SHP77 treated with DMSO at 0.1 percent for 48 hours (cell line): ENCODE measurements at regions not wholly inside any gene's neighbourhood (a gene's known extent, or its start where the extent isn't known, plus 50 kb on each side); places are given as distances from the start of the nearest gene placed in this dataset.
"Not testable (repeated sequence)": the region's sequence is repeated elsewhere in the genome, so short reads cannot be mapped to it uniquely, and the experiment has no call there.

Source experiments
- DNase-seq: peaks from one replicate; lab custom pipeline; 2025; lab: John Stamatoyannopoulos, UW

DNA sequence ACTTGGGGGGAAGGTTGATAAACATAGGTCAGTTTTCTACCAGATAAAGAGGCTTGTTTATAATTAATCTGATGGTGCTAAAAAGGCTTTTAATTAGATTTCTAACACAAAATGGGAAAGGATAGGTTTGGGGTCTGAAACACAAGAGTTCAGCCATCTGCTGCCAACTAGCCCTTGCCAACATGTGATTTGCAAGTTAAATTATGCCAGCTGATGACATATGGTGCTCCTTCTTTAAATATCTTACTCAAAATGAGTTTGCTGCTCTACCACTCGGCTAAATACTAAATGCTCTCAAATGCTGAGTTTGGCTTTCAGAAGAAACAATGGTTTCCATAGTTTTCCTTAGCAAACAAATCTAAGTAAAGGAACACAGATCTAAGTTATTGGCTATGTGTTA is 557.8 kb upstream of the CCDC54 start:
- no peak for DNase-seq

DNA sequence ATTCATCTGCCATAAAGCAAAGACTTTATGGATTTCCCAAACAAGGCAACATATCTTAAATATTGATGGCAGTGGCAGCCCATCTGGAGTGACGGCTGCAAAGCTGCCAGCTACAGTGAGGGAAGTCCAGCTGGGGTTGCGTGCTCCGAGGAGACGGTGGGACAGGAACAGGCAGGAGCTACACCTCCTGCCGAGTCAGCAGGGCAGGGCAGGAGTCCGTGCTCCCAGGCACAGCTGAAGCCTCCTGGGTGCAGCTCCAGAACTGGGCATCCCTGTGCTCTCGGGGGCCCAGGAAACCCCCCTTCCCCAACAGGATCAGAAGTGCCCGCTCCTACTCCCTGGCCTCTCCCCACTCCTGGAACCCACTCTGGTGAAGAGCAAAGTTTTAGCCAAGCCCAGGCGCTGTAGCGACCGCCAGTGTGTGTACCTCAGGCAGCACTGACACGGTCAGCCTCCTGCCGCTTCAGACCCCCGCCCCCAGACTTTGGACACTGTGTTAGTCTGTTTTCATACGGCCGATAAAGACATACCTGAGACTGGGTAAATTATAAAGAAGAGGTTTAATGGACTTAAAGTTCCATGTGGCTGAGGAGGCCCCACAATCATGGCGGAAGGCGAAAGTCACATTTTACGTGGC is 556.4 kb upstream of the CCDC54 start:
- DNase-seq, result no peak

DNA sequence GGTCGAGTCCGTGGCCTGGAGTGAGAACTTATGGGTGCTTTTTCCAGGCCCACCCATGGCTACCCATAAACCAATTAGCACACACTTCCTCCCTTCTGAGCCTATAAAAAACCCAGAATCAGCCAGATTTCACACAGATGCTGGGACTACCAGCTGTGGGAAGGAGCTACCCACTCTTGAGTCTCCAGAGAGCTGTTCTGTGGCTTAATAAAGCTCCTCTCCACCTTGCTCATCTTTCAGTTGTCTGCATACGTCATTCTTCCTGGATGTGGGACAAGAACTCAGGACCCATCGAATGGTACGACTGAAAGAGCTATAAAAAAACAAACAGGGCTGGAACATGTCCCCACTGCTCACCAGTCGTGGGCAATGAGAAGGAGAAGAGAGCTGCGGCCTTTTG is 555.4 kb upstream of the CCDC54 start:
- no peak for DNase-seq

GRCh38 chr3:106822204-106822603 is 555.0 kb upstream of the CCDC54 start:
- no peak for DNase-seq

GRCh38 chr3:106823701-106824100 is 553.5 kb upstream of the CCDC54 start:
- DNase-seq, result no peak

DNA sequence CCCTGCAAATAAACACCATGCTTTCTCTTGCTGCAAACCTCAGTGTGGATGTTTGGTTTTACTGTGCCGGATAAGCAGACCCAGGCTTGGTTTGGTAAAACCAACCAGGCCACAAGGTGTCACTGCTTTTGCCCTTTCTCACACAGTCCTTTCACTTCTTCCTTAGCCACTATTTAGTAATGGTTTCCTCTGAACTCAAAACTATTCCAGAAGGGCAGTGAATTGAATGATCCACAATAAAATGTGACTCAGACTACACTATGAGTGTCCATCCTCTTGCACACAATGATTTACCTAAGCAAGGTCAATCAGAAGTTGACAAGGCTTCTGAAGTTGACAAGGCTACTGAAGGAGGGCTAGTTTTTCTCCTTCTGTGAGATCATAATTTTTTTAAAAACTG is 552.4 kb upstream of the CCDC54 start:
- no peak for DNase-seq

GRCh38 chr3:106825962-106826605 is 551.2 kb upstream of the CCDC54 start:
- DNase-seq, result no peak

DNA sequence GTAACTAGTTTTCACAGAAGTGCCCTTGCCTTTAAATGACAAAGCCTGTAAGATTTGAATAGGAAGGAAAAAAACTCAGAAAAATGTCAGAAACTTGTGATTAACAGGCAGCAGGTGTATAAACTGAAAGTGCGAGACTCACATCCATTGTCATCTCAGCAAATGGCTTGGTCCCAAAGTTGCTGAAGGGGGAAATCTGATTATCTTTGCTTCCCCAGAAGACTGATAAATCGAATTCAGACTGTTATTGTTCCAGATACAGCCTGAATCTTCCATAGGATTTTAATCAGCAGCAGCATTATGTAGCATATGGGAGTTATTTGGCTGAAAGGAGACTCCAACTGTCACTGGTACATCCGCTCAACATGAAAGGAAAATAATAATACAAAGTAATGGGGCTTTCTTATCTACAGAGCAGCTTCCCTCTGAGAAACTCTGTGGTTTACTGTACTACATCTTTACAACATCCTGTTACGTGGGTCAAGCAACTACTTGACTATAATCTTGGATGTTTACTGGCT is 550.4 kb upstream of the CCDC54 start:
- no peak for DNase-seq

DNA sequence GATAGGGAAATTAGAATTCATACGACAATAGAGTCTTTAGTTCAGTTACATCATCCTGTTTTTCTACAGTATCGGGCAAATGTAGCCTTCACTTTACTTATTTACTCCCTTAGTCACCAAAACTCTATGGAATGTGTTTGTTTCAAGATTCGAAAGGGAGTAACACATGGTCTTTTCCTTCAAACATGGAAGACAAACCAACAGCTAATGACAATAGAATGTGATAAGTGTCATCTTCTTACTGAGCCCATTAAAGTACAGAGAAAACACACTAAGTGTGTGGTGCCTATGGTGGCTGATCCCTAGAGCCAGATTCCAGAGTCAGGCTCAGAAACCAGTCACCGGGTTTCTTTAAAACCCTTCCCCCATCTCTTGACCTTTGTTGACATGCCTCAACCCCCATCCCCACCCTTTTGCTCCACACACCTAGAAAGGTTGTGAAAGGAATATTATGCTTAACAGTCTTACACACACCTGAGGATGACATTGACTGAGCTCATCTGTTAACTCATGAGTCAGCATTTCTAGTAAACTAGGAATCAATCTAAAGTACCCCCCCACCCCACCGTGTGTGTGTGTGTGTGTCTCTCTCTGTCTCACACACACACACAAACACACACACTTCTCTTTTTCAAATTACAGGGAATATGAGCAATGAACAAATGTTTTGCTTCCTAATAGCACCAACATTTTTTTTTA is 549.6 kb upstream of the CCDC54 start:
- no peak for DNase-seq

GRCh38 chr3:106829206-106829605 is 548.0 kb upstream of the CCDC54 start:
- DNase-seq, result no peak

DNA sequence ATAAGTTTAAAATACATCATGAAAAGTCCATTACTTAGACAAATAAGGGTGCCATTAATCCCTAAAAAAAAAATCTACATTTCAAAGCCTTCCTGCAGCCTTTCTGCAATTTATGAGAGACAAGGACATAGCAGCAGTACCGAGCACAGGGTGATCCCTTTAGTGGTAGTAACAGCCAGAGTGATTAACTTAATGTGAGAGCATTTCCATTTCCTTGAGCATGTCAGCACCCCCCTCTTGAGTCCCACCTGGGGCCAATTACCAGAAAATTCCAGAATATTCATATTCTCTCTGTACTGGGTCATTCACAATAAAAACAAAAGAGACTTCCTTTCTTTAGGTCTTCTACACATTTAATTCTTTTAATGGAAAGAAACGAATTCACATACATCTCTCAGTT is 546.9 kb upstream of the CCDC54 start:
- DNase-seq, result no peak

DNA sequence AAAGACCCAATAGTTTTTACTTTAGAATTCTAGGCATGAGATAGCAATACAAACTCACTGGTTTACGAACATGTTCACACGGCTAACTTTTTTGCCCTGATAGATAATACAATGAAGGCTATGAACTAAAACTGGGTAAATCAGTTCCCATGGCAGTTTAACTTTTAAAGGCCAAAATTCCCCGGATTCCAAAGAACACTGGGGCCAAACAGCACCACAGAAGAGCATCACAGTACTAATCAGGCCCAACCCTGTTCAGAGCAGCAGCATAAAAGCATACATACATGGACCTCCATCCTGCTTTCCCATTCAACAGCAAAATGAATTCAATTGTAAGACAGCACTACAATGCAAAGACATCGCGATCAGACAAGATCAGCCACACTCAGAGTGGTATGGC is 540.3 kb upstream of the CCDC54 start:
- DNase-seq, result no peak

DNA sequence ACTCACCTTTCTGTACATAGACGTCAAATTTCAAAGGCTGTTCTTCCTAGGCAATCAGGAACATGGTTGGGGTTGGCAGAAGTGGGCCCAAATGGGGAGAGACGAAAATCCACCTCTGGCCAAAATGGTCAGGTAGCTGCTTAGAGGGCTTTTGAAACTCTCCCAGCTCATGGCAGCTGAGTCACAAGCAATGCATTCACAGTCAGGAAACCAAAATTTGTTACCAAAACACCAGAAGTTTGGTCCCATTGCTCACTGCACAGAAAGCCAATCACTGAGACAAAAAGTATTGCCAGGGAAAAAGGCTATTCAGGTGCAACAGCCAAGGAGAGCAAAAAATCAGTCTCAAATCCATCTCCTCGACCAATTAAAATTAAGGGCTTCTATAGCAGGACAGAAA is 539.6 kb upstream of the CCDC54 start:
- DNase-seq, result no peak

DNA sequence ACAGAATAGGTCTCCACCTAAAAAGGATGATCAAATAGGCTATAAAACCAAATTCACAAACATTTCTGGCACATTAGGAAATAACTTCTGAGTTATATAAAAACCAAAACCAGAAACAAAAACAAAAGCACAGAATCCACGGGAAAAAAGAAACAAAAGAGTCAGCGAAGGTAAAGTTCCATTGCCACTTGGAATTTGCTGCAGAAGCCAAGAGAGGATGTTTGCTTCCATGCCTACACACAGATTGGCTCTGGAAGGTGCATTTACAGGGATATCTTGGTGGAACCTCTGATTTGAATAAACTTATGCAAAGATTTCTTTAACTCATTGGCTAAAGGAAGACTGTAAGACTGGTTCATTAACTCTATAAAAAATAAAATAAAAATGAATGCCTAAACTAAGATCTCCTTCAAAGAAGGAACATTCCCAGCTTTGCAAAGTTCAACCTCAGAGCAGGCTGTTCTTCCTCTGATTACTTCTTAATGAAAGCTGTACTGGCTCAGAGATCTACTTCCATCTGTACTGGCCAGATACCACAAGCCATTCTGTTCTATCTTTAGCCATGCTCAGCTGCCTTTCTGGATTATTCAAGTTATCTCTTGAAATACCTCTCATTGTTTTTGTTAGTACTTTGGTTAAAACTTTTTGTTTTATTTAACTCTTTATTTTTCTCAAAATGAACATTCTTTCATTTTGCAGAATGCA is 537.5 kb upstream of the CCDC54 start:
- no peak for DNase-seq

DNA sequence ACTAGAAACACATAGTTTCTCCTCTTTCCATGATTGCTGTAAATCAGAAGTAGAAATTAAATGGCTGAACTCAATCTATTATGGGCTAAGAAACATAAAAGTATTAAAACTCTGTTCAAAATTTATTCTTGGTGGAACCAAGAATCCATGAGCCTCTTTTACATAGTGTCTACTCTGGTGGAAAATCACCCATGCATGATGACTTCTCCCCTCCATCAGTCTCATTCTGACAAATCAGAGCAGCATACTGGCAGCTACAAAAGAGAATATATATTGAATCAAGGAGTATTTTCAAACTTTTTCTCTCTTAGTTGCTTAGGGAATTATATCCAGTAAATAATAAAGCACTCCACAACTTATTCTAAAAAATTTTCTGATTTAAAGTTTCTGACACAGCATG is 536.9 kb upstream of the CCDC54 start:
- DNase-seq, result no peak

DNA sequence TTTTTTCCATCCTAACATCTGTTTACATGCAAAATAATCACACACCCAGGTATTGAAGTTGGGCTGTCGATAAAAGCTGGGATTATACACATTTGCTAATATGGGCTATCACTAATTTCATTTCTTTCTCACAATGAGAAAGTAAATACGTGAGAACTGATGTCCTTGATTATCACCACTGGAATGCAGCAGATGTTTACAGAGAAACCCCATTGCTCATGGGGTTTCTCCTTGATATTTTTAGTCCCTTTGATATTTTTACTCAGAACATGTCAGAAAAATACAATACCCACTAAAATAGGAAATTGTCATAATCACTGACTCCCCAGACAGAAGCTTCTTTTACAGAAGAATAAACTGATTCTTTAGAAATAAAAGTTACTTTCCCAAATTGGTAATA is 535.1 kb upstream of the CCDC54 start:
- no peak for DNase-seq

DNA sequence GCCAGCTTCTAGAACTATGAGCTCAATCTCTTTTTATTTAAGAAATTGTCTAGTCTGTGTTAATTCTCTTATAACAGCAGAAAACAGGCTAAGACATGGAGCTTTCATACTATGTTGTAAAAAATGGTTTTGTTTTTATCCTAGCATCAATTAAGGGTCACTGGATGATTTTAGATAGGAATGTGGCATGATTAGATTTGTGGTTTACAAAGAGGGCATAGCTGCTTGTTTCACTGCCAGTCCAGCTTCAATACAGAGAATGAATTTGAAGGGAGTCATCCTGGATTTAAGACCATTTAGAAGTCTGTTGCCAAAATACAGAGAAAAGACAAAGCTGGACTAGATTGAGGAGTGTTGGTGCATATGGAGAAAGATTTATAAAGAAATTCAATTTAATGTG is 532.6 kb upstream of the CCDC54 start:
- no peak for DNase-seq

DNA sequence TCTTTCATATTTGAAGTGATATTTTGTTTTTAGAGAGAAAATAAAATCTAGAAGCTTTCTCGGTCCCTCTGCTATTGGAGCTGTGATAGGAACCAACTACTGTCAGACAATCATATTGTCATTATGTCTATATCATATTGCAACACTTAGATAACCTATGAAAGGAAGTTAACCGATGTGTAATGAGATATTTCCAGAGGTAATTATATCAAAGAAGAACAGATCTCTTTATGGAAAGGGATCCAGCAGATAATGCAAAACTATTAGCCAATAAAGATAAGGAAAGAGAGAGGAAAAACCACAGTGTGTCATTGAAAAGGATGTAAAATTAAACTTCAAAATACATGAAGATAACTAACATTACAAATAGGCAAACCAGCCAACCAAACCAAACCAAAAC is 529.1 kb upstream of the CCDC54 start:
- DNase-seq, result no peak

GRCh38 chr3:106850437-106850836 is 526.8 kb upstream of the CCDC54 start:
- no peak for DNase-seq

DNA sequence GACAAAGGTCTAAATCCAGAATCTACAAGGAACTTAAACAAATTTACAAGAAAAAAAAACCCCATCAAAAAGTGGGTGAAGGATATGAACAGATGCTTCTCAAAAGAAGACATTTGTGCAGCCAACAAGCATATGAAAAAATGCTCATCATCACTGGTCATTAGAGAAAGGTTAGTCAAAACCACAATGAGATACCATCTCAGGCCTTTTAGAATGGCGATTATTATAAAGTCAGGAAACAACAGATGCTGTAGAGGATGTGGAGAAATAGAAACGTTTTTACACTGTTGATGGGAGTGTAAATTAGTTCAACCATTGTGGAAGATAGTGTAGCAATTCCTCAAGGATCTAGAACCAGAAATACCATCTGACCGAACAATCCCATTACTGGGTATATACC is 518.9 kb upstream of the CCDC54 start:
- not testable (repeated sequence) for DNase-seq

DNA sequence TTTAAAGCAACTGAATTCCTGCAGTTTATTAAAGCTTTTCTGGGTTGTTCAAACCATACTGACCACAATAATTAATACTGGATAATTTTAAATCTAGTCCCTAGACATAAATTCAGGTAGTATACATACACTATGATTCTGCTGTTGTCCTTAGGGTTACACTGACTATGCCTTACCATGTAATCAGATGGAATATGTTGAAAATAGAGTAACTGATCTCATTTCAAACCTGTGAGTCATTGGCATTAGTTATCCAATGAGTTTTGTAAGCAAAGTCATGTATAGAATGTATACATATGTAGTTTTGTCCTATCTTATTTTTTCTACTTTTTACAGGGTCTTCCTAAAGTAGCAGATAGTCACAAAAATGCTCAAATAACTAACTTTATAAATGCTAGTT is 517.1 kb upstream of the CCDC54 start:
- DNase-seq, result no peak

GRCh38 chr3:106862067-106862466 is 515.2 kb upstream of the CCDC54 start:
- no peak for DNase-seq

GRCh38 chr3:106877627-106878026 is 499.6 kb upstream of the CCDC54 start:
- no peak for DNase-seq
